H4 (cell line): ENCODE measurements at regions not wholly inside any gene's neighbourhood (a gene's known extent, or its start where the extent isn't known, plus 50 kb on each side); places are given as distances from the start of the nearest gene placed in this dataset.
"Not testable (repeated sequence)": the region's sequence is repeated elsewhere in the genome, so short reads cannot be mapped to it uniquely, and the experiment has no call there.

Experiments
- DNase-seq: peaks from one replicate; pipeline ENCODE4 v3.0.0-alpha.2; 2015; ENCODE audit warnings: low spot score

- DNase-seq, result no peak
Measured at GRCh38 chr2:189231719-189232323, 52.3 kb upstream of the COL5A2 start.

GRCh38 chr2:189232759-189233406, 53.3 kb upstream of the COL5A2 start:
- no peak for DNase-seq

- DNase-seq, result no peak
Measured at GRCh38 chr2:189233527-189233926, 54.0 kb upstream of the COL5A2 start.

- DNase-seq, result no peak
Measured at GRCh38 chr2:189234991-189235390, 55.4 kb upstream of the COL5A2 start.

- DNase-seq, result no peak
Measured at GRCh38 chr2:189236066-189236465, 56.5 kb upstream of the COL5A2 start.

GRCh38 chr2:189238903-189239302, 59.3 kb upstream of the COL5A2 start:
- DNase-seq, result no peak

GRCh38 chr2:189243843-189244242, 64.3 kb upstream of the COL5A2 start:
- not testable (repeated sequence) for DNase-seq

- DNase-seq, result no peak
Measured at GRCh38 chr2:189247276-189247675, 67.7 kb upstream of the COL5A2 start.

GRCh38 chr2:189248141-189248540, 68.6 kb upstream of the COL5A2 start:
- no peak for DNase-seq

GRCh38 chr2:189249171-189249570, 69.6 kb upstream of the COL5A2 start:
- DNase-seq, result no peak

- no peak for DNase-seq
Measured at GRCh38 chr2:189249901-189250300, 70.3 kb upstream of the COL5A2 start.

GRCh38 chr2:189252991-189253675, 73.6 kb upstream of the COL5A2 start:
- DNase-seq, result no peak

- DNase-seq, result no peak
Measured at GRCh38 chr2:189253836-189254235, 74.3 kb upstream of the COL5A2 start.

- peak; percentile 35 for DNase-seq
Measured at GRCh38 chr2:189254268-189254883, 74.8 kb upstream of the COL5A2 start.

- DNase-seq, result no peak
Measured at GRCh38 chr2:189255711-189256110, 76.2 kb upstream of the COL5A2 start.

GRCh38 chr2:189258616-189259365, 79.2 kb upstream of the COL5A2 start:
- DNase-seq, result no peak

- DNase-seq, result no peak
Measured at GRCh38 chr2:189260361-189260814, 80.8 kb upstream of the COL5A2 start.

- no peak for DNase-seq
Measured at GRCh38 chr2:189261431-189261841, 81.9 kb upstream of the COL5A2 start.

- no peak for DNase-seq
Measured at GRCh38 chr2:189261916-189262315, 82.4 kb upstream of the COL5A2 start.

- DNase-seq, result no peak
Measured at GRCh38 chr2:189265696-189266320, 86.2 kb upstream of the COL5A2 start.

GRCh38 chr2:189267491-189267890, 87.9 kb upstream of the COL5A2 start:
- no peak for DNase-seq
